ENCODE measurements at regions not wholly inside any gene's neighbourhood (a gene's known extent, or its start where the extent isn't known, plus 50 kb on each side); places are given as distances from the start of the nearest gene placed in this dataset.

GRCh38 chr2:19719540-19719939, 182.2 kb downstream of the TTC32 start:
- no TSS peak for BruUV-seq (replicated peaks)
- WGBS (ENCODE audit: insufficient coverage, insufficient replicate concordance, low lambda C conversion rate, missing lambda C conversion rate), result 18% methylated on average over 5 of the region's 5 CpGs
- Histone ChIP-seq H3K4me1 (ENCODE audit: control insufficient read depth, insufficient read depth, low read length) (no peaks in the 10 kb centered on the region), H3K4me3 (no peak overlapping the region), H3K27me3 (replicated peaks in 1 of 2; ENCODE audit: control insufficient read depth in 2 of 2, insufficient read depth in 2 of 2, low read length in 1 of 2) (no peaks in the 10 kb centered on the region), H2AFZ (ENCODE audit: control insufficient read depth, low read depth, low read length) (no peak overlapping the region), H3K9ac (ENCODE audit: control insufficient read depth, insufficient read depth, low read length) (no peak overlapping the region), H3K27ac (ENCODE audit: control insufficient read depth, insufficient read depth) (no peak overlapping the region), H3K36me3 (ENCODE audit: control insufficient read depth in 2 of 2, insufficient read depth in 2 of 2, low read length in 1 of 2) (no peaks in the 10 kb centered on the region), H4K20me1 (ENCODE audit: control insufficient read depth, insufficient read depth) (no peaks in the 10 kb centered on the region), H3K9me3 (replicated peaks; ENCODE audit: control insufficient read depth, insufficient read depth, low read length) (no peaks in the 10 kb centered on the region), H3K4me2 (ENCODE audit: control insufficient read depth, insufficient read depth) (no peak overlapping the region), H3K79me2 (ENCODE audit: control insufficient read depth, insufficient read depth, low read length) (no peaks in the 10 kb centered on the region)
- in situ Hi-C loops (cut with MboI) (no loop called here), intact Hi-C loops (cut with micrococcal nuclease; ENCODE audit: unreplicated experiment) (no loop called here)
- FAIRE-seq (no peak), DNase-seq (ENCODE audit: low read depth, low spot score) (no peak), ATAC-seq (no peak)
- CTCF ChIA-PET, result no interaction called here
- POLR2A ChIA-PET, result no interaction called here
- RAD21 ChIA-PET (ENCODE audit: unreplicated experiment), result no interaction called here
- SMC1A ChIA-PET (ENCODE audit: uncharacterized antibody, unreplicated experiment), result interaction anchor here (0.5 to 1.1 kb wide), 3 partner anchors 11 to 1198 kb away, joined by 3 read pairs; no protein-coding TSS in a partner anchor
- TF ChIP-seq IRF3 (IDR thresholded peaks at IDR 0.05) (no peak), RAD51 (IDR thresholded peaks at IDR 0.05) (no peak), REST (IDR thresholded peaks at IDR 0.05; ENCODE audit: low read depth, low read length) (no peak), NBN (IDR thresholded peaks at IDR 0.05) (no peak), EP300 (IDR thresholded peaks at IDR 0.05; ENCODE audit: borderline replicate concordance in 1 of 2, control insufficient read depth in 1 of 2, low read depth in 2 of 2, low read length in 2 of 2) (no peak), MAX (IDR thresholded peaks at IDR 0.05; ENCODE audit: low read depth, low read length) (no peak), ZZZ3 (IDR thresholded peaks at IDR 0.05; ENCODE audit: control insufficient read depth, insufficient read length, low read depth) (no peak), RELA (IDR thresholded peaks at IDR 0.05; ENCODE audit: borderline replicate concordance, partially characterized antibody) (no peak), ELK1 (IDR thresholded peaks at IDR 0.05; ENCODE audit: low read depth, low read length) (no peak), SMC3 (IDR thresholded peaks at IDR 0.05; ENCODE audit: borderline replicate concordance, low read length) (no peak), SRF (IDR thresholded peaks at IDR 0.05; ENCODE audit: low read depth in 2 of 2, low read length in 2 of 2) (no peak), ETV6 (conservative IDR thresholded peaks at IDR 0.05 in 1 of 2, IDR thresholded peaks at IDR 0.05 in 1 of 2; ENCODE audit: borderline replicate concordance in 1 of 2, low read depth in 1 of 2) (no peak), MTA3 (IDR thresholded peaks at IDR 0.05; ENCODE audit: borderline replicate concordance, low read length) (no peak), ZNF687 (IDR thresholded peaks at IDR 0.05) (no peak), MEF2B (IDR thresholded peaks at IDR 0.05; ENCODE audit: partially characterized antibody, poor library complexity, severe bottlenecking) (no peak)

Measured in GM12878 (cell line).